ENCODE measurements at regions not wholly inside any gene's neighbourhood (a gene's known extent, or its start where the extent isn't known, plus 50 kb on each side); places are given as distances from the start of the nearest gene placed in this dataset.
A peak's percentile ranks its signal among the peaks of the same experiment; 100 is the strongest.

DNA sequence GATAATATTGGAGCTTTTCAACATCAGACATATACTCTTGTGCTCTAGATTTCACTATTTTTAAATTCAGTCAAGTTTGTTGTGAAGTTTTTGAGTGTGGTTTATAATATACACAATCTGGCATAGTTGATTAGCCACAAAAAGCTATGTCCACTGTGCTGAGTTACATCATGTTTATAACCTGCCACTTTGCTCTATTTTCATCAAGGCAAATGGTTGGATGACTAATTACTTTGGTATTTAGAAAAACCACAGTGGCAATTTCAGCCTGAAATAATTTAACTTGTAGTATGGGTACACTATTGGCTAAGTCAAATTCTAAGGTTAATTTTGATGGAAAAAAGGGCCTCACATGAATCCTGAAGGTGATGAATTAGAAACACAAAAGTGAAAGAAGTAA lies 262.6 kb downstream of the C4orf33 start:
- no peak for TF ChIP-seq MYC (IDR thresholded peaks at IDR 0.05; ENCODE audit: low read depth, low read length)
- TF ChIP-seq, protein P1, sequence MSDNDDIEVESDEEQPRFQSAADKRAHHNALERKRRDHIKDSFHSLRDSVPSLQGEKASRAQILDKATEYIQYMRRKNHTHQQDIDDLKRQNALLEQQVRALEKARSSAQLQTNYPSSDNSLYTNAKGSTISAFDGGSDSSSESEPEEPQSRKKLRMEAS (IDR thresholded peaks at IDR 0.05; ENCODE audit: low read depth, low read length), result no peak
- DNase-seq (ENCODE audit: low read depth), result peak; percentile 35
- H3K4me3 ChIP-seq (ENCODE audit: low read depth, low read length), result no peak overlapping the region

DNA sequence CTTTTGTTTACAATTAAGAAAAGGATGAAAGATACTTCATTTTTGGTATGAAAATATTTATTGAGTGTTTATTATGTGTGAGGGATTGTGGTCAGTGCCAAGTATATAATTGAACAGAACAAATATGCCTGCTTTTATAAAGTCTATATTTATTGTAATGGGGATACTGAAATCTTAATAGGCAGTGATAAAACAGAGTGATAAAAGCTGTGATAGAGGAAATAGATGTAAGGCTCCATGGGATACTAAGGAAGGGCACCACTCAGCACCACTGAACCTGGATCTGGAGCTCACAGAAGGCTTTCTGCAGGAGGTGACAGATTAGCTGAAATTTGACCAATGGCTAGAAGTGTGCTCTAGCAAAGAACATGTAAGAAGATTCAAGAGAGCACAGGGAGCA lies 263.5 kb downstream of the C4orf33 start:
- no peak overlapping the region for H3K4me3 ChIP-seq (ENCODE audit: low read depth, low read length)
- TF ChIP-seq, protein P2, sequence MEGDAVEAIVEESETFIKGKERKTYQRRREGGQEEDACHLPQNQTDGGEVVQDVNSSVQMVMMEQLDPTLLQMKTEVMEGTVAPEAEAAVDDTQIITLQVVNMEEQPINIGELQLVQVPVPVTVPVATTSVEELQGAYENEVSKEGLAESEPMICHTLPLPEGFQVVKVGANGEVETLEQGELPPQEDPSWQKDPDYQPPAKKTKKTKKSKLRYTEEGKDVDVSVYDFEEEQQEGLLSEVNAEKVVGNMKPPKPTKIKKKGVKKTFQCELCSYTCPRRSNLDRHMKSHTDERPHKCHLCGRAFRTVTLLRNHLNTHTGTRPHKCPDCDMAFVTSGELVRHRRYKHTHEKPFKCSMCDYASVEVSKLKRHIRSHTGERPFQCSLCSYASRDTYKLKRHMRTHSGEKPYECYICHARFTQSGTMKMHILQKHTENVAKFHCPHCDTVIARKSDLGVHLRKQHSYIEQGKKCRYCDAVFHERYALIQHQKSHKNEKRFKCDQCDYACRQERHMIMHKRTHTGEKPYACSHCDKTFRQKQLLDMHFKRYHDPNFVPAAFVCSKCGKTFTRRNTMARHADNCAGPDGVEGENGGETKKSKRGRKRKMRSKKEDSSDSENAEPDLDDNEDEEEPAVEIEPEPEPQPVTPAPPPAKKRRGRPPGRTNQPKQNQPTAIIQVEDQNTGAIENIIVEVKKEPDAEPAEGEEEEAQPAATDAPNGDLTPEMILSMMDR (IDR thresholded peaks at IDR 0.05; ENCODE audit: low read depth, low read length), result no peak
- TF ChIP-seq MYC (IDR thresholded peaks at IDR 0.05; ENCODE audit: low read depth, low read length) (no peak), POLR2A (IDR thresholded peaks at IDR 0.05; ENCODE audit: extremely low read depth, insufficient read length) (no peak)
- TF ChIP-seq, protein P1 (IDR thresholded peaks at IDR 0.05; ENCODE audit: low read depth, low read length), result no peak
- DNase-seq (ENCODE audit: low read depth), result no peak

DNA sequence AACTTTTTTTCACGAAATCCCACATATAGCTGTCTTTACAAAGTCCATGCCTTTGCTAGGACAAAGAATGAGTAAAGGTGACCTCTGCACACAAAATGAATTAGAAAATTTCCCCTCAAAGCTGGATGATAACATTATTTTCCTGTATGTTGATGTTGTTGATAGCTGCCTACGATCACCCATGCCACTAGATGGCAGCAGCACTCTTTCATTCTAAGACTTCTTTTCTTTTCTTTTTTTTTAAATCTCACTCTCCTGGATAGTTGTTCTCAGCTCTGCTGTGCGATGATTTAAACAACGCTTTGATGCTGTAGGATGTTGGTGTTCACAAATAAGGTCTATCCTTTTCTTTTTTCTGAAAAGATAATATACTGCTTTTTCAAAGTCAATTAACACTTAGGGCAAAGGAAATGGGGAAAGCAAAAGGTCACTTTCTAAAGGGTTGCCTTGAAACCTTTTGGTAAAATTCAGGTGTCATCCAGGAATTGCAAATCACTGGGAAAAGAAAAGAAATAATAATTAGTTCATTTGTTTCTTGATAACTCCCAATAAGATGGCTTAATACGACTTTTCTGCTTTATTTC lies 266.8 kb downstream of the C4orf33 start:
- TF ChIP-seq POLR2A (IDR thresholded peaks at IDR 0.05; ENCODE audit: extremely low read depth, insufficient read length) (no peak), MYC (IDR thresholded peaks at IDR 0.05; ENCODE audit: low read depth, low read length) (no peak)
- TF ChIP-seq, protein P1 (IDR thresholded peaks at IDR 0.05; ENCODE audit: low read depth, low read length), result no peak
- TF ChIP-seq, protein P2 (IDR thresholded peaks at IDR 0.05; ENCODE audit: low read depth, low read length), result peak; percentile 71
- H3K4me3 ChIP-seq (ENCODE audit: low read depth, low read length), result no peak overlapping the region
- DNase-seq (ENCODE audit: low read depth), result peak; percentile 71

DNA sequence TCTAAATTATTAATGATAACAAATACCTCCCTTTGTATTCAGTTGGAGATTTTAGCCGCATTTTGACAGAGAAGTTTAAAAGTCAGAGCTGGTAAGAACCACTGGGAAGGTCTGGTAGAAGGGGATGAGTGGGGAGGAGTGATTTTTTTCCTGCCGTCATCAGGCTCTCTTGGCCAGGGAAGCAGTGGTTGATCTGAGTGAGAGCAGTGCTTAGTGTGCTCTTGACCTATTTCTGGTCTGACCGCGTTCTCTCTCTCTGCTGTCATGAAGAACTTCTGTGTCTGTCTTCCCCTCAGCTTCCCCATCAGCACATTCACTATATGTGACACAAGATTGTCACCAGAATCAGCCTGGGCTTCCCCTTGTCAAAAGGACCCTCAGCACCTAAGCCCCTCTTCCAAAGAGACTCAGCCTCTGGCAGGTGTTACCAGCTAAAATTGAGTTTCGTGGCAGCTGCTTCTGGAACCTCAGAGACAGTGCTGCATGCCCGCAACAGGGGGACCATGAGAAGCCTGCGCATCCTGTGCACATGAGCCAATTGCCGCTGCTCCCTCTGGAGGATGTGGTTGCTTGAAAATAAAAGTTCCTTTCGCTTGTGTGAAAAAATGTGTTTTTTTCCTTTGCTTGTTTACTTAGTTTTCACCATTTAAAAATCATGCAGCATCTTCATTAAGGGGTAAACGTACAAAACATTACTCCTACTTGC lies 268.9 kb downstream of the C4orf33 start:
- no peak for DNase-seq (ENCODE audit: low read depth)
- TF ChIP-seq POLR2A (IDR thresholded peaks at IDR 0.05; ENCODE audit: extremely low read depth, insufficient read length) (no peak), MYC (IDR thresholded peaks at IDR 0.05; ENCODE audit: low read depth, low read length) (no peak)
- TF ChIP-seq, protein P2 (IDR thresholded peaks at IDR 0.05; ENCODE audit: low read depth, low read length), result no peak
- TF ChIP-seq, protein P1 (IDR thresholded peaks at IDR 0.05; ENCODE audit: low read depth, low read length), result no peak
- H3K4me3 ChIP-seq (ENCODE audit: low read depth, low read length), result no peak overlapping the region

DNA sequence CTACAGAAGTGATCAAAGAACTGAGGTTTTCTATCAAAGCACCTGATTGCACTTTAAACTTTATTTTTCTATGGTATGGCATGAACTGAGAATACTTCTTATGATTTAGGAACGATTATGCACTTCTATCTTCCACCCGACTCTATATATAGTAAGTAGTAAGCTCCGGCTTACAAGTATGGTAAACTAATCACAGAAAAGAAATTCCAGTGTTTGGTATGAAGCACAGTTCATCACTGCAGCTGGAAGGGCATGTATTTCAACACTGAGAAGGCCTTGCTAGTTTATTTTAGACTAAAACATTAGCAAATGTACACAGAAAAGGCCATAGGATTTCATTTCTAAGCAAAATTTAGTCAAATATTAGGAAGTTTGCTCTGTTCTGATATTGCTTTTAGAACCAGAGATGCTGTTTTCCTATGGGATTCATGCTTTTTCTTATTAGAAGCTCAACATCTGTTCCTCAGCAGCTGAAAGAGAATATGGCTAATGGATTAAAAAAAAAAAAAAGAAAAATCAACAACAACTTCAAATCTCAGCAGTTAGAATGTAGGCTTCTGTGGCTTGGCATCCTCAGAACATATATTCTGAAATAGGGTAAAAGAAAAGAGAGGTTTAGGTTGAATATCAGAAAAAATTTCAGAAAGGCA lies 273.5 kb downstream of the C4orf33 start:
- no peak for DNase-seq (ENCODE audit: low read depth)
- TF ChIP-seq, protein P1 (IDR thresholded peaks at IDR 0.05; ENCODE audit: low read depth, low read length), result no peak
- no peak for TF ChIP-seq POLR2A (IDR thresholded peaks at IDR 0.05; ENCODE audit: extremely low read depth, insufficient read length)
- no peak for TF ChIP-seq MYC (IDR thresholded peaks at IDR 0.05; ENCODE audit: low read depth, low read length)
- H3K4me3 ChIP-seq (ENCODE audit: low read depth, low read length), result no peak overlapping the region

DNA sequence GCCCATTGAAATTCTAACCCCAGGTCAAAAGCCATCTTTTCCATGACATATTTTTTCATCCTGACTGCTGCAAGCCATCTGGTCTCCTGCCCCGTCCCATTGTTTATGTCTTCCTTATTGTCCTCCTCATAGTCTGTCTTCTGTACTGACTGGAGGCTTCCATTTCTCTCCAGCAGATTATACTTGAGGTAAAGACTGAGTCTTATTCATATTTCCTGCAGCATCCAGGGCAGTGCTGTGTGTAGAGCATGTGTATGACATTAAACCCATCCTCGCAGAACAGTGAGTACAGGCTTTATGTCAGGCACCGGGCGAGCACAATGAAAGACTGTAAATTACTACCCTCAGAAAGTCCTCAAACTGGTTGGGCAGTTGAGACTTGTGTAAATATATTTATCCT lies 275.1 kb downstream of the C4orf33 start:
- no peak overlapping the region for H3K4me3 ChIP-seq (ENCODE audit: low read depth, low read length)
- DNase-seq (ENCODE audit: low read depth), result no peak
- TF ChIP-seq POLR2A (IDR thresholded peaks at IDR 0.05; ENCODE audit: extremely low read depth, insufficient read length) (no peak), MYC (IDR thresholded peaks at IDR 0.05; ENCODE audit: low read depth, low read length) (no peak)
- TF ChIP-seq, protein P1 (IDR thresholded peaks at IDR 0.05; ENCODE audit: low read depth, low read length), result no peak
- TF ChIP-seq, protein P2 (IDR thresholded peaks at IDR 0.05; ENCODE audit: low read depth, low read length), result no peak
